GM19467 (cell line): ENCODE measurements at regions not wholly inside any gene's neighbourhood (a gene's known extent, or its start where the extent isn't known, plus 50 kb on each side); places are given as distances from the start of the nearest gene placed in this dataset.

Source experiments
- ATAC-seq: cut with Tn5 transposase; IDR thresholded peaks from one replicate; pipeline ENCODE4 v1.9.1; 2021; ENCODE audit warnings: mild to moderate bottlenecking, moderate library complexity; ENCODE audit not compliant: unreplicated experiment

GRCh38 chrX:20481632-20482031 lies 214.9 kb upstream of the RPS6KA3 start:
- ATAC-seq, result no peak

- no peak for ATAC-seq
Observed at GRCh38 chrX:20479896-20480295, 213.2 kb upstream of the RPS6KA3 start.

GRCh38 chrX:20479048-20479447 lies 212.3 kb upstream of the RPS6KA3 start:
- no peak for ATAC-seq

- ATAC-seq, result no peak
Observed at GRCh38 chrX:20477836-20478524, 211.3 kb upstream of the RPS6KA3 start.

- ATAC-seq, result no peak
Observed at GRCh38 chrX:20477219-20477618, 210.5 kb upstream of the RPS6KA3 start.

- no peak for ATAC-seq
Observed at GRCh38 chrX:20472620-20473258, 206.0 kb upstream of the RPS6KA3 start.

GRCh38 chrX:20472148-20472547 lies 205.4 kb upstream of the RPS6KA3 start:
- ATAC-seq, result no peak

GRCh38 chrX:20471483-20471882 lies 204.8 kb upstream of the RPS6KA3 start:
- no peak for ATAC-seq

GRCh38 chrX:20463296-20464075 lies 196.8 kb upstream of the RPS6KA3 start:
- ATAC-seq, result no peak

GRCh38 chrX:20461576-20461975 lies 194.9 kb upstream of the RPS6KA3 start:
- ATAC-seq, result no peak

GRCh38 chrX:20461002-20461401 lies 194.3 kb upstream of the RPS6KA3 start:
- ATAC-seq, result no peak

- ATAC-seq, result no peak
Observed at GRCh38 chrX:20459410-20460350, 193.0 kb upstream of the RPS6KA3 start.

GRCh38 chrX:20456971-20457370 lies 190.3 kb upstream of the RPS6KA3 start:
- ATAC-seq, result no peak

GRCh38 chrX:20455001-20455400 lies 188.3 kb upstream of the RPS6KA3 start:
- ATAC-seq, result no peak

- no peak for ATAC-seq
Observed at GRCh38 chrX:20454117-20454516, 187.4 kb upstream of the RPS6KA3 start.

GRCh38 chrX:20452487-20452886 lies 185.8 kb upstream of the RPS6KA3 start:
- ATAC-seq, result peak; percentile 57

GRCh38 chrX:20451929-20452328 lies 185.2 kb upstream of the RPS6KA3 start:
- no peak for ATAC-seq

GRCh38 chrX:20445109-20445508 lies 178.4 kb upstream of the RPS6KA3 start:
- ATAC-seq, result no peak

GRCh38 chrX:20442597-20442996 lies 175.9 kb upstream of the RPS6KA3 start:
- peak; percentile 56 for ATAC-seq

GRCh38 chrX:20441123-20441522 lies 174.4 kb upstream of the RPS6KA3 start:
- no peak for ATAC-seq
